Stomach smooth muscle (tissue), 2 donors: ENCODE measurements at regions not wholly inside any gene's neighbourhood (a gene's known extent, or its start where the extent isn't known, plus 50 kb on each side); places are given as distances from the start of the nearest gene placed in this dataset.

ENCODE experiments used
- H3K27ac ChIP-seq: one replicate; pipeline ENCODE4 v1.7.0; 2013; ENCODE audit warnings: mild to moderate bottlenecking, low read length, inconsistent platforms
- H3K27me3 ChIP-seq, 2 donors: one replicate each; pipeline ENCODE4 v1.7.0; 2013; ENCODE audit warnings: low read length in 2 of 2; ENCODE audit not compliant: insufficient read depth in 2 of 2, control insufficient read depth in 1 of 2
- H3K36me3 ChIP-seq, 2 donors: one replicate each; pipeline ENCODE4 v1.7.0; 2013; ENCODE audit warnings: low read length in 2 of 2; ENCODE audit not compliant: control insufficient read depth in 2 of 2, insufficient read depth in 2 of 2
- H3K4me1 ChIP-seq: one replicate; pipeline ENCODE4 v1.7.0; 2013; ENCODE audit warnings: low read length; ENCODE audit not compliant: control insufficient read depth, insufficient read depth
- H3K4me3 ChIP-seq, 2 donors: one replicate each; pipeline ENCODE4 v1.7.0; 2013; ENCODE audit warnings: low read length in 2 of 2
- H3K9ac ChIP-seq, 2 donors: one replicate each; pipeline ENCODE4 v1.7.0; 2013; ENCODE audit warnings: low read length in 2 of 2, mild to moderate bottlenecking in 1 of 2
- H3K9me3 ChIP-seq, 2 donors: one replicate each; pipeline ENCODE4 v1.7.0; 2013; ENCODE audit warnings: low read length in 2 of 2; ENCODE audit not compliant: control insufficient read depth in 2 of 2
- donor health status: healthy.
- donor health status: Pancreatic carcinoma.

GRCh38 chr4:123987408-123987807, 590.8 kb downstream of the SPRY1 start:
- no peak overlapping the region for H3K9ac ChIP-seq
- no peaks in the 10 kb centered on the region for H3K27me3 ChIP-seq
- H3K9me3 ChIP-seq: peaks cover 0 to 8% of the 10 kb centered on the region in 2 donors
- no peak overlapping the region for H3K27ac ChIP-seq
- no peaks in the 10 kb centered on the region for H3K36me3 ChIP-seq
- no peaks in the 10 kb centered on the region for H3K4me1 ChIP-seq
- no peak overlapping the region for H3K4me3 ChIP-seq

GRCh38 chr4:123990310-123990870, 593.8 kb downstream of the SPRY1 start:
- no peak overlapping the region for H3K27ac ChIP-seq
- peaks cover 0 to 4% of the 10 kb centered on the region in 2 donors for H3K9me3 ChIP-seq
- H3K9ac ChIP-seq: no peak overlapping the region
- H3K4me1 ChIP-seq: no peaks in the 10 kb centered on the region
- H3K27me3 ChIP-seq: no peaks in the 10 kb centered on the region
- H3K4me3 ChIP-seq: no peak overlapping the region
- no peaks in the 10 kb centered on the region for H3K36me3 ChIP-seq

GRCh38 chr4:123994917-123995316, 598.3 kb downstream of the SPRY1 start:
- peaks cover 0 to 4% of the 10 kb centered on the region in 2 donors for H3K9me3 ChIP-seq
- no peaks in the 10 kb centered on the region for H3K27me3 ChIP-seq
- H3K36me3 ChIP-seq: no peaks in the 10 kb centered on the region
- H3K27ac ChIP-seq: no peak overlapping the region
- no peak overlapping the region for H3K9ac ChIP-seq
- no peaks in the 10 kb centered on the region for H3K4me1 ChIP-seq
- no peak overlapping the region for H3K4me3 ChIP-seq

- H3K4me3 ChIP-seq: no peak overlapping the region
- no peaks in the 10 kb centered on the region for H3K4me1 ChIP-seq
- H3K9me3 ChIP-seq: peaks cover 0 to 4% of the 10 kb centered on the region in 2 donors
- H3K27ac ChIP-seq: no peak overlapping the region
- no peaks in the 10 kb centered on the region for H3K27me3 ChIP-seq
- no peak overlapping the region for H3K9ac ChIP-seq
- H3K36me3 ChIP-seq: no peaks in the 10 kb centered on the region
Observed at GRCh38 chr4:123995936-123996335, 599.3 kb downstream of the SPRY1 start.

- H3K36me3 ChIP-seq: no peaks in the 10 kb centered on the region
- H3K27ac ChIP-seq: no peak overlapping the region
- no peaks in the 10 kb centered on the region for H3K27me3 ChIP-seq
- H3K9ac ChIP-seq: no peak overlapping the region
- peaks cover 0 to 4% of the 10 kb centered on the region in 2 donors for H3K9me3 ChIP-seq
- no peaks in the 10 kb centered on the region for H3K4me1 ChIP-seq
- H3K4me3 ChIP-seq: no peak overlapping the region
Observed at GRCh38 chr4:123996718-123997510, 600.3 kb downstream of the SPRY1 start.

- Histone ChIP-seq H3K27me3 (no peaks in the 10 kb centered on the region), H3K4me3 (no peak overlapping the region), H3K36me3 (no peaks in the 10 kb centered on the region), H3K4me1 (no peaks in the 10 kb centered on the region), H3K9ac (no peak overlapping the region), H3K27ac (no peak overlapping the region), H3K9me3 (no peaks in the 10 kb centered on the region)
Observed at GRCh38 chr4:123997776-123998449, 601.3 kb downstream of the SPRY1 start.

- Histone ChIP-seq H3K9me3 (no peaks in the 10 kb centered on the region), H3K9ac (no peak overlapping the region), H3K36me3 (no peaks in the 10 kb centered on the region), H3K4me1 (no peaks in the 10 kb centered on the region), H3K27ac (no peak overlapping the region), H3K27me3 (no peaks in the 10 kb centered on the region), H3K4me3 (no peak overlapping the region)
Observed at GRCh38 chr4:124000233-124000632, 603.6 kb downstream of the SPRY1 start.

- no peaks in the 10 kb centered on the region for H3K36me3 ChIP-seq
- H3K4me3 ChIP-seq: no peak overlapping the region
- H3K4me1 ChIP-seq: peaks cover 2% of the 10 kb centered on the region
- no peaks in the 10 kb centered on the region for H3K9me3 ChIP-seq
- H3K9ac ChIP-seq: no peak overlapping the region
- H3K27me3 ChIP-seq: no peaks in the 10 kb centered on the region
- H3K27ac ChIP-seq: no peak overlapping the region
Observed at GRCh38 chr4:124015766-124016165, 619.2 kb downstream of the SPRY1 start.

- Histone ChIP-seq H3K4me1 (peaks cover 2% of the 10 kb centered on the region), H3K4me3 (no peak overlapping the region), H3K9me3 (no peaks in the 10 kb centered on the region), H3K36me3 (no peaks in the 10 kb centered on the region), H3K9ac (no peak overlapping the region), H3K27ac (no peak overlapping the region), H3K27me3 (no peaks in the 10 kb centered on the region)
Observed at GRCh38 chr4:124017185-124017785, 620.7 kb downstream of the SPRY1 start.

GRCh38 chr4:124018383-124019317, 622.1 kb downstream of the SPRY1 start:
- no peaks in the 10 kb centered on the region for H3K27me3 ChIP-seq
- H3K4me3 ChIP-seq: no peak overlapping the region
- peaks cover 2% of the 10 kb centered on the region for H3K4me1 ChIP-seq
- no peaks in the 10 kb centered on the region for H3K36me3 ChIP-seq
- no peaks in the 10 kb centered on the region for H3K9me3 ChIP-seq
- peak overlapping the region; percentile 64 for H3K27ac ChIP-seq
- no peak overlapping the region for H3K9ac ChIP-seq
